DMS79 (cell line): ENCODE measurements at regions not wholly inside any gene's neighbourhood (a gene's known extent, or its start where the extent isn't known, plus 50 kb on each side); places are given as distances from the start of the nearest gene placed in this dataset.

ENCODE experiments used
- DNase-seq: peaks from one replicate; lab custom pipeline; 2025; lab: John Stamatoyannopoulos, UW

GRCh38 chr4:38189445-38189844, 229.2 kb downstream of the PTTG2 start:
- DNase-seq, result no peak

DNA sequence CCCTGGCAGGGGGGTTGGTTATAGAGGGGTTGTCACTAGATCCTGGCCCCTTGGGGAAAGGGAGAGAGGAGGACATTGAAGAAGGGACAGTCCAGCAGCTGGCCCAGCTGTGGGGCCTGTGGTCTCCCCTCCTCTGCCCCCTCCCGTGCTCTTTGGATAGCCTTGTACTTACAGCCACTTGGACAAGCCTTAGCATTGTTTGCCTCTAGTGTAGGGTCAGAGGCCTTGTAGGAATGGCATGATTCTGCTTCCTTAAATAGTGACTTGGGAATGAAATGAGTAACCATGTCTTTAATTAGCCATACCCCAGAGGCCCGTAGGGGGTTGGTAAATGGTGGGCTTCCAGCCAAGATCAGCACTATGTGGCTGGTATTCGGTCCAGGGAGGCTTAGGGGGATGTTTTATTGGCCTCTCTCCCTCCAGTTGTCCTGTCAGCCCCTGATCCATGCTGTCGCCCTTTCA, 230.6 kb downstream of the PTTG2 start:
- no peak for DNase-seq

DNA sequence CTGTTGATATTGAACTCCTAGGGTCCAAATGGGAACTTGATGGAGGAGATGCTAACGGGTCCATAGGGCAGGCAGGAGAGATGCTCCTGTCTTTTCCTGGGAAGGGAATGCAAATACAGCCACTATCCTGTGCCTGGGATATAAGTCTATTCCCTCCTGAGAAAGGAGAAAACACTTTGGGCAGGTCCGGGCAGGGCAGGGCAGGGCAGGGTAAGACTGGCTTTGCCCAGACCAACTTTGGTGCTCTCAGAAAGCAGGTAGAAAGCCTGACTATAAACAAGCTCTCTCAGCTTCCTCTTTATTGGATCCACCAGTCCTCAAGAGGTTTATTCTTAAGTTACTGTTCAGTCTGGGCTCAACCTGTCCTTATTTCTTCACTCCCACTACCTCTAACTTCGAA, 232.3 kb downstream of the PTTG2 start:
- DNase-seq, result no peak

DNA sequence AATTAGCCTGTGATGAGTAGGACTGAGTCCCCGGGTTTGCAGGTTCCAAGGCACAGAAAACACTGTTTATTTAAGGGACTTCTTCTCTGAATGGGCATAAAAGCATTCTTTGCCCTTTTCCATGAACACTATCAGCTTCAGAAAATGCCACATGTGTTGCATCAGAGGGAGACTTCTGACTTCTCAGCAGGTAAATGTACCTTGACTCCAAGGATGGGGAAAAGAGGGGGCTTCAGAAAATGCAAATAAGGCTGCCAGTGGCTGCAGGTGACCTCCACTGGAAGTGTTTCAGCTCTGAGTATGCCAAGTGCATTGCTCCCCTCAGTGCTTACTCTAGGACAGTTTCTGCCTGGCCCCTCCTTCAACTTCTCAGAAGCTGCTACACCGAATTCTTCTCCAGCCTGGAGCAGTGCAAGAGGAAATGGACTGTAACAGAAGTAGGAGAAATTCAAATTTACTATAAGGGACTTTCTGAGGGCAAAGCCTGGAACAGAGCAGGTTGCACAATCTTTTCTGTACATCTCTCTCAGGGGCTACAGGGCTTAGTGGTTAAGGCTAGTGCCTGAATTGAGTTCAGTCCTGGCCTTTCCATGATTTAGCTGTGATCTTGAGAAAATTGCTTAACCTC, 233.2 kb downstream of the PTTG2 start:
- DNase-seq, result no peak

DNA sequence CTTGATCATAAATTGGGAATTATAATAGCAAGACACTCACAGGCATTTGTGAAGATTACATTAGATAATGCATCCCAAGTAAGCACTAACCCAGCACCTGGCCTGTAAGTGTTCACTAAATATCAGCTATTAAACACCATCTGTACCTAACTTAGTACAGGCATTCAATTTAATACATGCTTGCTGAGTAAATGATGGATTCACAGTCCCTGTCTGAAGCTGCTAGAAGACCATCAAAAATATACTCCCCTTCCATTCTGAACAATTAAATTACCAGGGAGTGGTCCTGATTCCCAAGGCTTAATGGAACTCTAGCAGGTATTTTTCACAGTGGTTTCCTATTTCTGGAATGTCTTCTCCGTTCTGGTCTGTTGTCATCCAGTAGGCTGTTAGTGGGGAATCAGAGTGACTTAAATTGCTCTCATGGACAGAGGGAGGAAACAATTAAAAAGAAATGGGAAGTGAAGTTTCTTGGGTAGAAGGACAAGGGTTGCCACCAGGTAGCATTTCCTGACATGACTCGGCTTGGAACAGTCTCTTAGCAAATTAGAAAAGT, 233.9 kb downstream of the PTTG2 start:
- DNase-seq, result no peak

DNA sequence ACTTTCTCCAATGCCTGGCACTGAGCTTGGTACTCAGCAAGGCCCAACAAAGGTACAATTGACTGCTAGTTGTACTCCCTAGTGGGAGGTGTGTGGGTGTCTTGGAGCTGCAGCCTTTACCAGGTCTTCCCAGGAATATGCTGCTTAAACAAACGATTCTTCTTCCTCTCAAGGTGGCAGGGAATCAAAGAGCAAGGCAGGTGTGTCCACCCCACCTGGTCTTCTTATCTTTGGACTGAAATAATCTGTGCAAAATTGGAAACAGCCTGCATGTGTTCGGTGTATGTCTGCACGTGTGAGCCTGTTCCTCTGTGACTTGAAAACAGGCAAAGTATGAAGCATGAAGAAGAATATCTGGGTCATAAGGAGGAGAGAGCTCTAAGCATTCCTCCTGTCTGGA, 235.3 kb downstream of the PTTG2 start:
- DNase-seq, result no peak

- DNase-seq, result no peak
These were observed 235.7 kb downstream of the PTTG2 start for GRCh38 chr4:38195911-38196310.

DNA sequence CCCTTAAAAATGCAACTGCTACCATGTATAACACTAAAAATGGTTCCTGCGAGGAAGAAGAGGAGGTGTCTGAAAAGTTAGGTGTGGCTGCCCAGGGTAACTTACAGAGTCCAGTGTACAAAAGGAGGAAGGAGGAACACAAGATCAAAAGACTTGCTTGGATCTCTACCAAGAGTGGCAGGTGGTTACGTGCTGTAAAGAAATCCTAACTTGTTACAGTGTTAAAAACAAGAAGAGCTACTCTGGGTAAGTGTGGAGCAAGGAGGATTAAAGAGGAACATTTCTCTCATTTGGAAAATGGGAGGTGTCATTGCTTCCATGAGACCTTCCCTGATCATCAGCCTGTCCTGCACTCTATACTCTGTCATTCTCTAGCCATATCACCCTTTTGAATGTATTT, 242.0 kb downstream of the PTTG2 start:
- DNase-seq, result no peak

GRCh38 chr4:38203609-38204008, 243.4 kb downstream of the PTTG2 start:
- no peak for DNase-seq

DNA sequence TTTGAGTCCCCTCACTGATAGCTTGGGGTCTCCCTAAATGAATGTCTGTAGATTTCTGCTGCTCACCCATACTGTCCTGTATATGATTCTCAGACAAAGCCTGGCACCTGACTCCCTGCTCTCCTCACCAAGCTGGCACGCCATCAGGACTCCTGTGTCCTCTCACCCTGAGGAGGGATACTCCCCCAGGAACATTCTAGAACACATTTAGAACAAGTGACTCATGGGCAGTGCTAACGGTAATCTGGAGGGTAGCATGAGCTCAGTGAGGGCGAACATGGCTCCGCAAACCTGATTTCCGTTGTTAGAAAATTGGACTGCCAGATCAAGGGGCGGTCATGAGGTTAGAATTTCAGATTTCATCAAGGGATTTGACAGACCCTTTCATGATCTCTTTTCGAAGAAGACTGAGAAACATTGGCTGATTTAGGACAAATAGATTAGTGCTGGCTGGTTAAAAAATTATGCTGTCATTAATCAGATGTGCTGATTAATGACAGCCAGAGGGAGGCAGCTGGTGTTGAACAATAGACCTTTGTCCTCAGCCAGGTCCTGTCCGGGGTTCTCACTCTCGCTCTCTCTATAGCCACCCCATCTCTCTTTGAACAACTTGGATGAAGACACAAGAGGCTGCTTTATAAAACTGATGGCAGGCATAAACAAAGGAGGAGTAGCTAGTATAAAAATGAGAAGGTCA, 244.3 kb downstream of the PTTG2 start:
- DNase-seq, result no peak

- no peak for DNase-seq
These were observed 245.1 kb downstream of the PTTG2 start for GRCh38 chr4:38205261-38205660.

DNA sequence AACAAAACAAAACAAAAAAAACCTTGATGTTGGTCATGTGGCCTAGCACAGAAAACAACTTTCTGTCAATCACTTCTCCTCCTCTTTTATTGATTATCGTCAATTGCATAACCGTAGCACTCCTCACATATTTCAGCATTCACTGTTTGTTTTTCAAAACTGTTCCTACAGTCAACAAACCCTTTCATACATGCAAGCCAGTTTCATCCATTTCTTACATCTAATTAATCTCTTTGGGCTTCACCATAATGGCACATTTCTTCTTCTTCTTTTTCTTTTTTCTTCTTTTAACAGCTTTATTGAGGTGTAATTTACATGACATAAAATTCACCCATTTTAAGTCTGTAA, 246.9 kb downstream of the PTTG2 start:
- DNase-seq, result no peak

DNA sequence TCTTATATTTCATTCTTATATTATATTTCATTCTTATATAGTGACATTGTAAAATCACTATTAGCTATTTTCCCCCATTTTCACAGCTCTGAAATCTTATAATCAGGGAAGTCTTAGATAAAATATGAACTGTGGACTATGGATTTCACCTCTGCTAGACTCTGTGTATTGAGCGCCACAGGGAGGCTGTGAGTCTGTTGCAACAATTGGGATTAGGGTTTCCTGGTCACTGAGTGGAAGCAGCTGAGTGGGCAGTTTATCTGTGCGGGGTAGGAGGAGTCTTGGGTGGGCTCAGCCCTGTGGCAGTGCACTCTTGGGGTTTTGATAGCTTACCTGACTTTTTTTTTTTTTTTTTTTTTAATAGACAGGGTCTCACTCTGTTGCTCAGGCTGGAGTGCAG, 249.5 kb downstream of the PTTG2 start:
- DNase-seq, result no peak

- no peak for DNase-seq
These were observed 250.4 kb downstream of the PTTG2 start for GRCh38 chr4:38210396-38211114.

DNA sequence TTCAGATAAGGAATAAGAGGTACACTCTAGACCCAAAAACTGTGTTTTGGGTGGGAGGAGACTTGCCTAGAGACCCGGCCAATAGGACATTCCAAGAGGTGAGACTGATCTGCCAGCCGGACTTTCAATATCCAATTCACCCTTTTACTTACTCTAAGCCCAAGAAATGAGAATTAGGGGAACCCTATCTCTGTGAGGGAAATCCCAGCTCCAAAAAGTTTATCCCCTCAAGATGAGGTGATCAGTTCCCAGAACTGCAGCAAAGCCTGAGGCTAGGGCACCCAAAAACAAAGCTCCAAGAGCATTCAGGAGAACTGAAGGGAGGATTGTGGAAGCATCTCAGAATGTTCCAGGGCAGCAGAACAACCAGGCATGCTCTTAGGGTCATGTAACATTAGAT, 251.7 kb downstream of the PTTG2 start:
- DNase-seq, result no peak

DNA sequence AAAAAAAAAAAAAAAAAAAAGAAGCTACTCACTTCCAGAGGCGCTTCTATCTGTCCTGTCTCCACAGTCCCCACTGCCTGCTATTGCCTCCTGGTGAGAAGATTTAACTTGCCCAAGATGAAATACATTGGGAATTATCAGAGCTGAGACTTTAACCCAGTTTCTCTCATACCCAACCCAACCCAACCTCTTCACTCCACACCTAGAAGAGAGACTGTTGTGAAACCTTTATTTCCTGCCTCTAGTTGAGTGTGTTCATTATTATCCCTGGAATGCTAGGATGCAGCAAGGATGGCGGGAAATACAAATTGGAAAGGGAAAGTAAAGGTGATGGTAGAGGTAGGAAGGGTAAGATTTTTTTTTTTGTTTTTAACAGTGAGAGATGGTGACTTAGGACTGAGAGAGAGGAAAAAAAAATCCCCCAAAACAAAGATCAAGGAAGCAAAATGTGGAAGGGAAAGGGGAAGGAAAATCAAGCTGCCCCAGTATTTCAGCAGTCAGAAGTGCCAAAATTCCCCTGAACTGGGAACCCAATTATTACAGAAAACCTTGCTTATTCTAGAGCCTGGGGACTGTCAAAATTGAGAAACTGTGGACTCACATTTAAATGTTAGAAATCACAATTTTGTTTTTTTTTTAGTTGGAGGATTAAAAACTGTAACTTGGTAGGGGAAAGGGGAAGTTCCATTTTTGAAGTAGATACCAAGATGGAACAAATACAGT, 253.0 kb downstream of the PTTG2 start:
- no peak for DNase-seq

DNA sequence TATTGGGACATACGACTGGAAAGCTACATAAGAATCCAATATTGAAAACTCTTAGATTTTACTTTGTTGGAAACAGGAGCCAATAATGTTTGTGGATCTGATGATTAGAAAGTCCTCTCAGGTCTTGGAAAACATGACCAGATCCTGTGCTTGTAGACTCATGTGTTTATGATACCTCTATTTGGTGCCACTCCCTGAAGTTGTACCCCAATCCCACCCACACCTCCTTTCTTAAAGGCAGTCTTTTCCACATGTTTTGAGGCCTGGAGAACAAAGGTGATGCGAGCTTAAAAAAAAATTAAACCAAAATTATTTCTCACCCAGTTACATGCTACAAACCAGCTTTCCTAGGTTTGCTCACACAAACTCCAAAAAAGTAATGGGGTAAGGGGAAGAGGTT, 262.7 kb downstream of the PTTG2 start:
- no peak for DNase-seq

DNA sequence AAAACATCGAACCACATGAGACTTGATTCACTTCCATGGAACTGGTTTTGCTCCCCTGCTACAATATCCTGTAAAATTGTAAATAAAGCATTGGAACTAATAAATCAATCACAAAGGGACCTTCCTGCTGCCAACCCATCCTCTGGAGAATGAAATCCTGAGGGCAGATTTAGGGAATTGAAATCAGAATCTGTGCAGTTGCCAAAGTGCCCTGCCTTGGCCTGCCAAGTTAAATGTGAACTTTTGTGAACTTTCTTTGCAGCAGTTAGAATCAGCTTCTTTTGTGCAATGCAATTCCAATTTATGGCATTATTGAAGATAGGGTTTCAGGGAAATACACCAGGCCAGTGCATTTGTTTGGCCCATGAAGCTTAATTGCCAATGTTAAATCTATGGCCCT, 263.1 kb downstream of the PTTG2 start:
- DNase-seq, result no peak

- no peak for DNase-seq
These were observed 263.6 kb downstream of the PTTG2 start for GRCh38 chr4:38223782-38224236.

DNA sequence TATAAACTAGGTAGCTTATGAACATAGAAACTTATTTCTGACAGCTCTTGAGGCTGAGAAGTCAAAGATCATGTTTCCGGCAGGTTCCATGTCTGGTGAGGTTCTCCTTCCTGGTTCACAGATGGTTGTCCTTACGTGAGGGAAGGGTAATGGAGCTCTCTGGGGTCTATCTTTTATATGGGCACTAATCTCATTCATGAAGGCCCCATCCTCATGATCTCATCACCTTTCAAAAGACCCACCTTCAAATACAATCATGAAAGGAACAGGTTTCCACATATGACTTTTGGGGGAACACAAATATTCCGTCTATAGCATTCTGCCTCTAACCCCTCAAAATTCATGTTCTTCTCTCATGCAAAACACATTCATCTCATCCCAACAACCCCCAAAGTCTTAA, 264.7 kb downstream of the PTTG2 start:
- DNase-seq, result no peak

DNA sequence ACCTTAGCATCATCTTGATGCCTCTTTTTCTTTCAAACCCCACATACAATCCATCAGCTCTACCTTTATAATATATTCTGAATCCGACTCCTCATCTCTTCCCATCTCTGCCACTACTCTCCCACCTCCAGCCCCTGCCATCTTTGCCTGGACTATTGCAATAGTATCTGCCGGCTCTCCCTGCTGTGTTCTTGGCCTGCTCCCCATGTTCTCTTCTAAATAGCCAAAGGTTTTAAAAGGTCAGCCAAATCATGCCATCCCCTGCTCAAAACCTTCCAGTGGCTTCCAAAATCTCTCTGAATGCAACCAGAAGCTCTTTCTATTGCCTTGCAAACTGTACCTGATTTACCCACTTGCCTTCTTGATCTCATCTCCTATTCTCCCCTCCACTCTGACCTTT, 266.0 kb downstream of the PTTG2 start:
- no peak for DNase-seq

DNA sequence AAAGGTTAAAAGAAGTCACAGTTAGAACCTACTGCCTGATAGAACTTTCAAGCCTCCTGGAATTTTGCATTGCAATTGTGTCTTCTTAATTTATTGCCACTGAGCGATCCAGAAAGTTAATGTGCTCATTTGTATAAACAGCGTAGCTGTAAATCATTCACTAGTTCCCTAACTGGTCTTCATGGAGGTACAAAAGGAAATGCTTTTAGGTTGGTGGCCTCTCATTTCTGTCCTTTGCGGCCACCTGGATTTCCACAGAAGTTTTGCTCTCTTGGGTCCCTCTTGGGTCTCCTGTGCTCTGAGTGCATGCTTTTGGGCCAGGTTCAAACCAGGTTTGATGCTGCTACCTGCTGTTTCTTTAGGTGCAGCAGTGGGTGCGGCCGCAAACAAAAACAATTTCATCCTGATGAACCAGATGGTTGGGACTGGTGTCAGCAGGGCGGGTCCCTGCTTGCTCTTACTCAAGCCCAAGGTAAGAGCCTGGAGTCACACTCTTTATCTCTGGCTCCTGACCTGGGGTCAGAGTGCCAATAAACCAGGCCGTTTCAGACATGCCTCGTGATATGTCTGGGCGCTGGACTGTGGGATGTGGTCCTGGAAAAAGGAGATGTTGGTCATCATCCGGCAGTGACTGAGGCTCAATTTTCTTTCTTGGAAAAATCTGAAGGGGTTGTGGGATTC, 270.1 kb downstream of the PTTG2 start:
- no peak for DNase-seq
